ENCODE measurements at regions not wholly inside any gene's neighbourhood (a gene's known extent, or its start where the extent isn't known, plus 50 kb on each side); places are given as distances from the start of the nearest gene placed in this dataset.

DNA sequence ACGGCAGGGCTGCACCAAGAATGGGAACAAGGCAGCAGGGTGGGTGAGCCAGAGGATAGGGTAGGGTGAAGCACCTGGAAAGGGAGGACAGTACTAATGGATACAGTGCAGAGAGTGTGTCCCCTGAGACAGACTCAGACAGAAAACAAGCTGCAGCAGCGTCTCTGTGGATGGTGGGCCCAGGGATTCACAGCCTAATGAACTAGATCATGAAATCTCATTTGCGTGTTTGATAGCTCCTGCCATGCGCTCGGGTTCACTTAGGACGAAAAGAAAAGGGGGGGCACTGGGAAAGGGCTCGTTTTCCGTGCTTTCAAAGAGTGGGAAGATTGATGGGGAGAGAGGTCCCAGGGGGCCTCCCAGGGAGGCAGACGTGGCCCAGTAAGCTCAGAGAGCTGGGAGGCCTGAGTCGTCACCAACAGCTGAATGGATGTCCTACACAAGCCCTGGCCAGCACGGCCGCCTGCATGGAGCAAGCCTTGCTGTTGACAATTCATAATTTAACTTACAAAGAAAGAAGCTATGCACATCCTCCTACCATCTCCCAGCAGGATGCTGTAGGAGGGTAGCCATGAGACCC, 446.9 kb downstream of the BCOR start:
- Mint-ChIP-seq H3K27me3 (ENCODE audit: low read depth) (peaks cover 4% of the 10 kb centered on the region), H3K27ac (no peak overlapping the region), H3K9me3 (peaks cover 65 to 75% of the 10 kb centered on the region in 2 experiments), H3K4me3 (no peak overlapping the region), H3K36me3 (ENCODE audit: insufficient read depth in 1 of 3, low read depth in 3 of 3) (peaks cover 3 to 11% (median 3%) of the 10 kb centered on the region in 3 experiments; a peak in 4 of 7 replicates), H3K4me1 (peaks cover 42 to 46% of the 10 kb centered on the region in 2 experiments)
- H3K27me3 ChIP-seq (ENCODE audit: insufficient read depth, low read length) = no peaks in the 10 kb centered on the region
- H3K56ac ChIP-seq (ENCODE audit: insufficient read length, low read depth, low read length) = no peak overlapping the region
- no peak overlapping the region for H3T11ph ChIP-seq (ENCODE audit: low read length)
- no peak overlapping the region for H2BK15ac ChIP-seq (ENCODE audit: low read depth, low read length)
- H3K27ac ChIP-seq (ENCODE audit: insufficient read length, low read depth, low read length) = no peak overlapping the region
- no CpG with 5 or more reads among the region's 12 CpGs for WGBS (ENCODE audit: extremely low coverage, insufficient read length, low lambda C conversion rate)
- H3K4me1 ChIP-seq (ENCODE audit: insufficient read depth, low read length) = peaks cover 4% of the 10 kb centered on the region; the same call in 1 of the 2 replicates
- no peak overlapping the region for H4K91ac ChIP-seq (ENCODE audit: insufficient read length, low read depth, low read length)
- TF ChIP-seq, protein P1, sequence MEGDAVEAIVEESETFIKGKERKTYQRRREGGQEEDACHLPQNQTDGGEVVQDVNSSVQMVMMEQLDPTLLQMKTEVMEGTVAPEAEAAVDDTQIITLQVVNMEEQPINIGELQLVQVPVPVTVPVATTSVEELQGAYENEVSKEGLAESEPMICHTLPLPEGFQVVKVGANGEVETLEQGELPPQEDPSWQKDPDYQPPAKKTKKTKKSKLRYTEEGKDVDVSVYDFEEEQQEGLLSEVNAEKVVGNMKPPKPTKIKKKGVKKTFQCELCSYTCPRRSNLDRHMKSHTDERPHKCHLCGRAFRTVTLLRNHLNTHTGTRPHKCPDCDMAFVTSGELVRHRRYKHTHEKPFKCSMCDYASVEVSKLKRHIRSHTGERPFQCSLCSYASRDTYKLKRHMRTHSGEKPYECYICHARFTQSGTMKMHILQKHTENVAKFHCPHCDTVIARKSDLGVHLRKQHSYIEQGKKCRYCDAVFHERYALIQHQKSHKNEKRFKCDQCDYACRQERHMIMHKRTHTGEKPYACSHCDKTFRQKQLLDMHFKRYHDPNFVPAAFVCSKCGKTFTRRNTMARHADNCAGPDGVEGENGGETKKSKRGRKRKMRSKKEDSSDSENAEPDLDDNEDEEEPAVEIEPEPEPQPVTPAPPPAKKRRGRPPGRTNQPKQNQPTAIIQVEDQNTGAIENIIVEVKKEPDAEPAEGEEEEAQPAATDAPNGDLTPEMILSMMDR (conservative IDR thresholded peaks at IDR 0.05) = no peak
- H3K14ac ChIP-seq (ENCODE audit: insufficient read depth, low read length) = no peak overlapping the region
- H3K79me1 ChIP-seq (ENCODE audit: insufficient read depth, low read depth, low read length, poor library complexity, severe bottlenecking) = no peaks in the 10 kb centered on the region
- H4K20me1 ChIP-seq (ENCODE audit: control insufficient read depth, insufficient read depth, insufficient read length) = no peaks in the 10 kb centered on the region
- H2BK20ac ChIP-seq (ENCODE audit: low read depth, low read length, poor library complexity, severe bottlenecking) = no peak overlapping the region
- H2AK5ac ChIP-seq (ENCODE audit: insufficient read length, low read length) = no peak overlapping the region
- no peak overlapping the region for H3K23ac ChIP-seq (ENCODE audit: insufficient read length, low read depth, low read length)
- no peak overlapping the region for H4K8ac ChIP-seq (replicated peaks; ENCODE audit: insufficient read length, low read depth, low read length)
- no peak overlapping the region for H2BK5ac ChIP-seq (ENCODE audit: insufficient read length, low read length)
- H3K9me3 ChIP-seq (ENCODE audit: control insufficient read depth, low read depth, low read length) = no peaks in the 10 kb centered on the region
- DNase-seq = no peak
- H3K23me2 ChIP-seq (ENCODE audit: insufficient read length, low read depth, low read length, poor library complexity, severe bottlenecking) = no peaks in the 10 kb centered on the region
- H3K4ac ChIP-seq (ENCODE audit: low read depth, low read length) = no peak overlapping the region
- H2BK12ac ChIP-seq (ENCODE audit: insufficient read length, low read depth, low read length) = no peak overlapping the region
- H4K5ac ChIP-seq (ENCODE audit: insufficient read length, low read depth, low read length) = no peak overlapping the region
- H2BK120ac ChIP-seq (ENCODE audit: low read depth, low read length, poor library complexity, severe bottlenecking) = no peak overlapping the region
- no peak overlapping the region for H3K18ac ChIP-seq (ENCODE audit: insufficient read length, low read depth, low read length)
- no peak overlapping the region for H3K4me2 ChIP-seq (ENCODE audit: insufficient read depth, insufficient read length, low read length)
- no peak overlapping the region for H3K9ac ChIP-seq (ENCODE audit: extremely low read depth, insufficient read length, low read length)
- no peaks in the 10 kb centered on the region for H3K79me2 ChIP-seq (ENCODE audit: insufficient read depth, low read length)
- H2AFZ ChIP-seq (ENCODE audit: low read length) = no peak overlapping the region

Measured in H9 (cell line).